GM10248 (cell line): ENCODE measurements at regions not wholly inside any gene's neighbourhood (a gene's known extent, or its start where the extent isn't known, plus 50 kb on each side); places are given as distances from the start of the nearest gene placed in this dataset.

Experiments
- CTCF ChIA-PET: fragments of 300-600 bp; sonication (Branson Sonifier 250); formaldehyde crosslinking; extraction: SDS; loops from one replicate; lab custom pipeline; 2021; ENCODE audit warnings: antibody characterized with exemption; lab: Yijun Ruan, JAX
- POLR2A ChIA-PET: fragments of 350-650 bp; sonication (Branson Sonifier 250); formaldehyde crosslinking; extraction: SDS; loops from one replicate; lab custom pipeline; 2020; ENCODE audit warnings: antibody characterized with exemption; lab: Yijun Ruan, JAX
- DNase-seq: peaks from one replicate; pipeline ENCODE4 v3.0.0; 2012; ENCODE audit errors: extremely low spot score
- TF ChIP-seq, protein P1 (sequence below): IDR thresholded peaks from 2 replicates; pipeline ENCODE4 v1.5.1; 2012; ENCODE audit warnings: mild to moderate bottlenecking, low read depth; ENCODE audit errors: extremely low read depth, missing control alignments, control extremely low read depth

DNA sequence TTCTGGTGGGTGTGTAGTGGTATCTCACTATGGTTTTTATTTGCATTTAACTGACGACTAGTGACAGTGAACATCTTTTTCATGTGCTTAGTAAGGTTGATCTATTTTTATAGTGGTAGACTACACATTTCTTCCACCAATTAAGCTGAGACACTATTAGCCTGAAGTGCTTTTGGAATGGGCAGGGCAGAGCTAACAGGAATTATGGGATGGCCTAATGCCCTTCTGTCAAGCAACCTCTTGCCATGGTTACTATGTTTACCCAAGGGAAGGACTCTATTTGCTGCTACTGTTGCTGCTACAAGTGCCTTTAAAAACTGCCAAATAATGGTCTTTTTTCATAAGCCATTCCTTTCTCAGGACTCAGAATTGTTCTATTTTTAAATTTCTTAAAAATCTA, 676.7 kb upstream of the ACTRT1 start:
- POLR2A ChIA-PET, result no interaction called here
- CTCF ChIA-PET, result no interaction called here
- DNase-seq, result no peak
- TF ChIP-seq, protein P1, sequence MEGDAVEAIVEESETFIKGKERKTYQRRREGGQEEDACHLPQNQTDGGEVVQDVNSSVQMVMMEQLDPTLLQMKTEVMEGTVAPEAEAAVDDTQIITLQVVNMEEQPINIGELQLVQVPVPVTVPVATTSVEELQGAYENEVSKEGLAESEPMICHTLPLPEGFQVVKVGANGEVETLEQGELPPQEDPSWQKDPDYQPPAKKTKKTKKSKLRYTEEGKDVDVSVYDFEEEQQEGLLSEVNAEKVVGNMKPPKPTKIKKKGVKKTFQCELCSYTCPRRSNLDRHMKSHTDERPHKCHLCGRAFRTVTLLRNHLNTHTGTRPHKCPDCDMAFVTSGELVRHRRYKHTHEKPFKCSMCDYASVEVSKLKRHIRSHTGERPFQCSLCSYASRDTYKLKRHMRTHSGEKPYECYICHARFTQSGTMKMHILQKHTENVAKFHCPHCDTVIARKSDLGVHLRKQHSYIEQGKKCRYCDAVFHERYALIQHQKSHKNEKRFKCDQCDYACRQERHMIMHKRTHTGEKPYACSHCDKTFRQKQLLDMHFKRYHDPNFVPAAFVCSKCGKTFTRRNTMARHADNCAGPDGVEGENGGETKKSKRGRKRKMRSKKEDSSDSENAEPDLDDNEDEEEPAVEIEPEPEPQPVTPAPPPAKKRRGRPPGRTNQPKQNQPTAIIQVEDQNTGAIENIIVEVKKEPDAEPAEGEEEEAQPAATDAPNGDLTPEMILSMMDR, result no peak

DNA sequence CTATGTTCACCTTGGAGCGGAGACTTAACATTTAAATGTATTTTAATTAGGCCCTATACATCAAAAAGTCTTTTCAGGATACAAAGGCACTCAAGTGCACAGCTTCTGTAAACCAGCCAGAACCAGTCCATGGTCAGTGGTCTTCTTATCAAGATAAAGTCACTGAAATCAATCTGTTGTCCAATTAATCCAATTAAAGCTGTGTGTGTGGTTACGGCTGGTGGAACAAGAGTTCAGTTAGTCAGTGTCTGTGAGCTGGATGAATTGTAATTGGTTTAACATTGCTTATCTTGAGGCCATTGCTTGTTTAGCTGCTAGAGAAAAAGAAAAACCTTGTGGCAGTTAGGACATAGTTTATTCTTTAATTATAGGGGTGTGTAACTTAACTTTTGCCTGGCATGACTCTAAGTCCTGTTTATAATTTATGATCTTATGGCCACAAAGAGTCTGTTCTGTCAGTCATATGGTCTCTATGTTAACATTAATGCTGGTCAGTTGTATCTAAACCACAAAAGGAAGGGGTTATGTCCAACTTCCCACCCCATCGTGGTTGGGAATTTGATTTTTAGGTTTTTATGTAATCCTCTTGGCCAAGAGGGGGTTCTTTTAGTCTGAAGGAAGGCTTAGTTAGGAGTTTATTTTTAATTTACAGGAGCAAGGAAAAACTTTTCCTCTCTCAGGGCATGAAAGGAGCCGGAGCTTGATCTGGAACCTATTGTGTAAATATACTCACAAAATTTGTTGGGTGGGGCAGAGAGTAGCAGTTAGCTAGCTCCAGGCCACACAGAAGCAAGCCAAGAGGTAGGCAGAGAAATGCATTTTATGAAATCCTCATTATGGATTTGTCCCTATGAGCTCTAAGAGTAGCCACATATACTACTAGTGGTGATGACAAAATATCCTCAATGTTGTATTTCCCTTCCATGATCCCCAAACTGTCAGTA, 665.7 kb upstream of the ACTRT1 start:
- DNase-seq, result no peak
- TF ChIP-seq, protein P1, result no peak
- POLR2A ChIA-PET, result no interaction called here
- CTCF ChIA-PET, result no interaction called here

DNA sequence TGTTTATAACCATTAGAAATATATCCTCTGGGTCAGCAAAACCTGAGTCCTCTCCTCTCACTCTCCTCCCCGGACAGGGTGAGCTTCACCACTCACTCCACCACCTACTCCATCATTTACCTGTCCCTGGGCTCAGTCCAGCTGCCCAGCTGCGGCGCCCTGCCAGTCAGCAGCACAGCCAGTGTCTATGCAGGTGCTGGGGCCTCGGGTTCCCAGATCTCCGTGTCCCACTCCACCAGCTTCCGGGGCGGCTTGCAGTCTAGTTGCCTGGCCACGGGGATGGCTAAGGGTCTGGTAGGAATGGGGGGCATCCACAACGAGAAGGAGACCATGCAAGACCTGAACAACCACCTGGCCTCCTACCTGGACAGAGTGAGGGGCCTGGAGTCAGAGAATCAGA, 662.2 kb upstream of the ACTRT1 start:
- TF ChIP-seq, protein P1, result no peak
- ChIA-PET CTCF (no interaction called here), POLR2A (no interaction called here)
- DNase-seq, result no peak

DNA sequence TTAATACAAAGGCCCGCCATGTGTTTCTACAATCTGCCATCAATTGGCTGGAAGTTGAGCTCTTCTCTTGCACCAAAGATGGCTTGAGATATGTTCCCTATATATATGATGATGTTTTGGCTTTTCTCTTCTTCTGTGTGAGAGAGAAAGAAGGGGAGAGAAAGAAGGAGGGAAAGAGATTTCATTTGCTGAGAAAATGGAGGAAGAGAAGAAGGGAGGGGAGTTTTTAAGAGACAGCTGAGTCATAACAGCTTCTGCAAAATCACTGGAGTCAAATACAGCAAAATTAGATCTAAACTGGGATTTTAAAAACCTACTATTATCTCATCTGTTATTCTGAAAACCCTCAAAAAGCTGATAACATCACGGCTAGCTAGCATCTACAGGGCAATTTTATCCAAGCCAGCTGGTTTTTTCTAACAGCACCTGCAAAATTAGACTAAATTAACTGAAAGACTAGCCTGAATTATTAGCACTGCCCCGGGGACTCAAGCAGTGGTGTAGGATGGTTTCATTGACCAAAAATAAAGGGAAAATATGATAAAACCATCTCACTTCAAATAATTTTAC, 647.6 kb upstream of the ACTRT1 start:
- CTCF ChIA-PET, result no interaction called here
- POLR2A ChIA-PET, result no interaction called here
- DNase-seq, result no peak
- TF ChIP-seq, protein P1, result no peak

DNA sequence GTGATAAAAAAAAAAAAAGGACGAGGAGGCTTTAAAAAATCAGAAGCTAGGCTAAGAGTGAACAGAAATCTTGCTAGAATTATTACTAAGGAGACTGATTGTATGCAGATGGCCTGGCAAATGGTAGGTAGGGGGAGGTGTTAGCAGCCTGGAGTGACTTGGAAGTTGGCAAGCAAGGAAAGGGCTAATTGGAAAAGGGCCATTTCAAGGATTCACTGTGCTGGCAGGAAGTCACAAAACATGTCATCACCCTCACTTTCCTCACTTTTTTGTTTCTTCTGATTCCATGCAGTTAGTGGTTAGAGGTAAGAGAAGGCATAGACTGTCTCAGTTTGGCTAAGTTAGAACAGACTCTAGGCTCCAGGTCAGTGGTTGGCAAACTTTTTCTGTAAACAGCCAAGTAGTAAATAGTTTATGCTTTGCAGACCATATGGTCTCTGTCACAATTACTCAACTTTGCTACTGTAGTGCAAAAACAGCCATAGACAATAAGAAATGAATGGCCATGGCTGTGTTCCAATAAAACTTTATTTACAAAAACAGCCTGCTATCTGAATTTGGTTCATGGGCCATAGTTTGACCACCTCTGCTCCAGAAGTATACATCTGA, 646.5 kb upstream of the ACTRT1 start:
- POLR2A ChIA-PET, result no interaction called here
- TF ChIP-seq, protein P1, result no peak
- CTCF ChIA-PET, result no interaction called here
- DNase-seq, result no peak

DNA sequence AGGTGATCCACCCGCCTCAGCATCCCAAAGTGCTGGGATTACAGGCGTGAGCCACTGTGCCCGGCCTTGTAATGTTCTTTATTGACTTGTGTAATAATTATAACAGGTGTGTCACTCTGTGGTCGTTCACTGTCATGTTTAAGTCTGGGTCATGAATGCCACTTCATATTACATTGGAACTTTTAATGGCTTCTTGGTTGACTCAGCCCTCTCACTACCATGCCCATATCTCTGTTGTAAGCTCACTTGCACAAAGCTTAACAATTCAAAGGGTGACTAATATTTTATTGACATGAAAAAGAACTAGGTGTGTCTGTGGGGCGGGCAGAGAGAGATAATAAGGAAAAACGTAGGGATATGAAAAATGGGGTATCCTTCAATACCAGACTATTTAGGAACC, 639.7 kb upstream of the ACTRT1 start:
- TF ChIP-seq, protein P1, result no peak
- ChIA-PET CTCF (no interaction called here), POLR2A (no interaction called here)
- no peak for DNase-seq
